ENCODE measurements at regions not wholly inside any gene's neighbourhood (a gene's known extent, or its start where the extent isn't known, plus 50 kb on each side); places are given as distances from the start of the nearest gene placed in this dataset.

DNA sequence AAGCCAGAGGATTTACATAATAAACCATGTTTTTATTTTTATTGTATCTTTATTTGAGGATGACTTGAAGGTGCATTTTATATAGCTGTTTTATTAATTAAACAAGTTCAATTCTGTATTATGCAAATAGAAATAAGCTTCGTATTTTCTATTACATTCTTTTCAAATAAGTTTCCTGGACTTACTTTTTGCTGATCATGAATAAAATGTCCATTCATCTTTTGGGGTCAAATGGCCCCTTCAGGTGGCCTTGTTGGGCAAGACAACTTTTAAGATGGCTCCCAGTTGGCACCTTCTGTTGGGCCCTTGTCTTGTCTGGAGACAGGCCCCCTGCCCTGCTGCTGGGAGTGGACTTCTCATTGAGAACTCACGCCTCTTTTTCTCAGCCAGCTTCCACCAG is 654.6 kb upstream of the NOX3 start:
- no peak for DNase-seq (ENCODE audit: low read depth)
- TF ChIP-seq, protein P1, sequence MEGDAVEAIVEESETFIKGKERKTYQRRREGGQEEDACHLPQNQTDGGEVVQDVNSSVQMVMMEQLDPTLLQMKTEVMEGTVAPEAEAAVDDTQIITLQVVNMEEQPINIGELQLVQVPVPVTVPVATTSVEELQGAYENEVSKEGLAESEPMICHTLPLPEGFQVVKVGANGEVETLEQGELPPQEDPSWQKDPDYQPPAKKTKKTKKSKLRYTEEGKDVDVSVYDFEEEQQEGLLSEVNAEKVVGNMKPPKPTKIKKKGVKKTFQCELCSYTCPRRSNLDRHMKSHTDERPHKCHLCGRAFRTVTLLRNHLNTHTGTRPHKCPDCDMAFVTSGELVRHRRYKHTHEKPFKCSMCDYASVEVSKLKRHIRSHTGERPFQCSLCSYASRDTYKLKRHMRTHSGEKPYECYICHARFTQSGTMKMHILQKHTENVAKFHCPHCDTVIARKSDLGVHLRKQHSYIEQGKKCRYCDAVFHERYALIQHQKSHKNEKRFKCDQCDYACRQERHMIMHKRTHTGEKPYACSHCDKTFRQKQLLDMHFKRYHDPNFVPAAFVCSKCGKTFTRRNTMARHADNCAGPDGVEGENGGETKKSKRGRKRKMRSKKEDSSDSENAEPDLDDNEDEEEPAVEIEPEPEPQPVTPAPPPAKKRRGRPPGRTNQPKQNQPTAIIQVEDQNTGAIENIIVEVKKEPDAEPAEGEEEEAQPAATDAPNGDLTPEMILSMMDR (IDR thresholded peaks at IDR 0.05; ENCODE audit: low read length, missing control alignments), result no peak

GRCh38 chr6:156109713-156110112 is 654.1 kb upstream of the NOX3 start:
- no peak overlapping the region for H3K4me3 ChIP-seq (replicated peaks; ENCODE audit: low read depth, low read length)
- DNase-seq (ENCODE audit: low read depth), result no peak
- TF ChIP-seq, protein P1 (IDR thresholded peaks at IDR 0.05; ENCODE audit: low read length, missing control alignments), result no peak

More for the DNA sequence above, 654.6 kb upstream of the NOX3 start:
- H3K4me3 ChIP-seq (replicated peaks; ENCODE audit: low read depth, low read length), result no peak overlapping the region

DNA sequence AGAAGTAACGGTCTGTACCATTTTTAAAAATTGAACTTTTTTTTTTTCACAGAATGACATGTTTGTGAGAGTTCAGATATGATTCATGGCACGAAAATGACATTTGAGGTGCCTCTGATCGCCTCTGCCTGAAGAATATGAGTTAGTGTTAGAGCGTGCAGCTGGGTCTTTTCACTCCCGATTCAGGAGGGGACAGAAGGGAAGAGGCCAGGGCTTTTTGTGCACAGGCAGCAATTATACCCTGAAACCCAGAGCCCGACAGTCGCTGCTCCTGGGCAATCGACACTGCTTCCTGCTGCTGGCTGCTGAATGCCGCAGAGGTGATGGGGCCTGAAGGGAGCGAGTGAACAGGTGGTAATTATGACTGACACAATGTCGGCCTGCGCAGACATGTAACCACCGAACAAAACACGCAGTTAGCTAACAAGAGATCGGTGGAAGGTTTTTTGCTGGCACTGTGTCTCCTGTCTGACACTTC is 652.0 kb upstream of the NOX3 start:
- H3K4me3 ChIP-seq (replicated peaks; ENCODE audit: low read depth, low read length), result no peak overlapping the region
- TF ChIP-seq, protein P1 (IDR thresholded peaks at IDR 0.05; ENCODE audit: low read length, missing control alignments), result no peak
- DNase-seq (ENCODE audit: low read depth), result no peak

DNA sequence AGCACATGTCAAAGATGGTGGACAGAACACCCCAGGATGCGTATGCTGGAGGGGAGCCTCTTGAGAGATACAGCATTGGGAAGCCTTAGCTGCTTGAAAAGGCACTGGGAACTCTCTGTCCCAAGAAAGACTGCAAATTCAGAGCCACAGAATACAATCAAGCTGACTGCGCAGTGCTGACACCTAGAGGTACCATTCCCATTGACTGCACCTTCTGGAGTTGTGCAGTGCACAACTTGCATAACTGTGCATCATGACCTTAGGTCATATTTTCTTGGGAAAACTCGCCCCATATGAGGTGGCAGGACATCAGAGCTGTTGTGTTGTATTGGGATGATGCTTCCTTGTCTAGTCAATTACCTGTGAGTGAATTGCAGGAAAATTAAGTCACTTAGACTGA is 646.5 kb upstream of the NOX3 start:
- no peak overlapping the region for H3K4me3 ChIP-seq (replicated peaks; ENCODE audit: low read depth, low read length)
- TF ChIP-seq, protein P1 (IDR thresholded peaks at IDR 0.05; ENCODE audit: low read length, missing control alignments), result peak; percentile 38

DNA sequence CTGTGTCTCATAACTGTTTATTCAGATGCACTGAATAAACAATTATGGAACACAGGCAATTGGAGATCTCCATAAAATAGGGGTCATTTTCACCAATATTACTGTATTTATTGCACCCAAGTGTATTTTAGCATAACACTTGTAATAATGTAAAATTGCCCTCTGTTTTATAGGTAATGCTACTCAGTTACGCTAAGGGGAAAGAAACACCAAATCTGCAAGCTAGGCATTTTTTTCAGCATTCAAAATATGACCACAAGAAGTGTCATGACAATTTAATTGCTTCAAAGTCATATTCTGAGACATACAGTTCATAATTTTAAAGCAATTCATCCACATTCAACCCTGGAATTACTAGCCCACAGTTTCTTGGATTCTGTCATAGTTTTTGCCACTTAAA is 643.2 kb upstream of the NOX3 start:
- DNase-seq (ENCODE audit: low read depth), result no peak
- TF ChIP-seq, protein P1 (IDR thresholded peaks at IDR 0.05; ENCODE audit: low read length, missing control alignments), result no peak

More for the DNA sequence above, 646.5 kb upstream of the NOX3 start:
- peak; percentile 21 for DNase-seq (ENCODE audit: low read depth)

GRCh38 chr6:156087487-156087886 is 631.8 kb upstream of the NOX3 start:
- no peak for DNase-seq (ENCODE audit: low read depth)
- no peak overlapping the region for H3K4me3 ChIP-seq (replicated peaks; ENCODE audit: low read depth, low read length)
- TF ChIP-seq, protein P1 (IDR thresholded peaks at IDR 0.05; ENCODE audit: low read length, missing control alignments), result no peak

More for the DNA sequence above, 643.2 kb upstream of the NOX3 start:
- no peak overlapping the region for H3K4me3 ChIP-seq (replicated peaks; ENCODE audit: low read depth, low read length)

DNA sequence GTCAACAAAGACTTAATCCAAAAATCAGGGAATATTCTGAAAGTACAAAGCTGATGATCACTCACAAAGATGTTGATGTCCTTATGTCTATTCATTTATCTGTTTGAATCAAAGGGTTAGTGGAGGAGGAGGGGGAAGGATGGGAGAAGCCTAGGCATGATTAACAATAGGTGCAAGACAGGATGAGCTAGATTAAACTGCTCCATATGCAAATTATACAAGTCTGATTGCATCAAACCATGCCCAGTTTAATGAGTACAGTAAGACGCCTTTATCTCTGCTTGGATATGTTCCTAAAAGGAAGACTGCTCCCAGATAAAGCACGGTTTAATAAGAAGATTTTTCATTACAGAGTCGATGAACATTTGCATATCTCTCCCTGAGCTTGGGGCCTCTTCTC is 626.4 kb upstream of the NOX3 start:
- H3K4me3 ChIP-seq (replicated peaks; ENCODE audit: low read depth, low read length), result no peak overlapping the region
- TF ChIP-seq, protein P1 (IDR thresholded peaks at IDR 0.05; ENCODE audit: low read length, missing control alignments), result no peak
- no peak for DNase-seq (ENCODE audit: low read depth)
